Activated naive CD8-positive, alpha-beta T cell treated with anti-CD3 and anti-CD28 coated beads, Interleukin-2, amount 10 ng/mL, durations not matched to agents 7 days and 5 days (primary cell): ENCODE measurements at regions not wholly inside any gene's neighbourhood (a gene's known extent, or its start where the extent isn't known, plus 50 kb on each side); places are given as distances from the start of the nearest gene placed in this dataset.
A peak's percentile ranks its signal among the peaks of the same experiment; 100 is the strongest.

Experiments
- ATAC-seq: fragments of 150-1000 bp; cut with Tn5 transposase; one replicate; pipeline ENCODE4 v1.10.0; 2021; ENCODE audit warnings: low read depth, moderate library complexity
- POLR2A ChIA-PET: fragments of 350-600 bp; sonication (Branson Sonifier 250); formaldehyde crosslinking; loops from one replicate; lab custom pipeline; 2021; ENCODE audit warnings: antibody characterized with exemption; lab: Charles Lee
- DNase-seq: peaks from one replicate; pipeline ENCODE4 v3.0.0; 2021
- H3K27ac Mint-ChIP-seq: one replicate; pipeline ENCODE4 v1.8.0; 2022; ENCODE audit warnings: mild to moderate bottlenecking, mixed read lengths
- H3K27me3 Mint-ChIP-seq: one replicate; pipeline ENCODE4 v1.8.0; 2022; ENCODE audit warnings: mild to moderate bottlenecking, moderate library complexity, mixed read lengths
- H3K36me3 Mint-ChIP-seq: one replicate; pipeline ENCODE4 v1.8.0; 2021; ENCODE audit warnings: mild to moderate bottlenecking, mixed read lengths
- H3K4me1 Mint-ChIP-seq: one replicate; pipeline ENCODE4 v1.8.0; 2021; ENCODE audit warnings: mixed read lengths
- H3K4me3 Mint-ChIP-seq: one replicate; pipeline ENCODE4 v1.8.0; 2022; ENCODE audit warnings: mild to moderate bottlenecking, moderate library complexity, mixed read lengths
- H3K9me3 Mint-ChIP-seq: one replicate; pipeline ENCODE4 v1.8.0; 2021; ENCODE audit warnings: mixed read lengths

DNA sequence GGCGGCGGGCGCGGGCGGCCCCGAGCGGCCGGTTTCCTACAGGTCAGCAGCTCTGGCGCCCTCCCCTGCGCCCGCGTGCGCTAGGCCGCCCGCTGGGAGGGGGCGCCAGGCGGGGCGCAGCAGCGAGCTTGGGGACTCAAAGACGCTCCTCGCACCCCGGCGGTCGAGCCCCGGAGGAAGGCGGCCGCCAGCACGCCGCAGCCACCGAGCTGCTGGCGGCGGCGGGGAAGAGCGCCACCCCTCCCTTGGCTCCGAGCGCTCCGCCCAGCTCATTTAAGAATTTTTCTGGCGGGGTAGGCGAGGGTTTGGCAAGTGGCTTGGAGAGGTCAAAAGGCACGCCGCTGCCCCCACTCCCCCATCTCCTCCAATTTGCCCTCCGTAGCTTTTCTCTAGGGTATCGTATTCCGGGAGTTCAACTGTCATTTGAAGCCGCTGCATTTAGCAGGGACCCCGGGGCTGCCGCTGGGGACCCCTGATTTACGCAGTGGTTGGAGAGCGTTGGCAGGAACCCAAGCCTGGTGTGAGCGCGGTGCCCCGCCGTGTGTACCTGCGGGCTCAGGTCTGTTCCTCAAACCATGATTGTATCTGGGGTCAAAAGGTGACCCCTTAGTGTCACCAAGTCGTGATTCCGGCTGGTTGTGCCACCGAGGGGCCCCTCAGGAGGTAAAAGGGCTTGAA is 59.5 kb upstream of the GSE1 start:
- H3K36me3 Mint-ChIP-seq: no peaks in the 10 kb centered on the region
- peak overlapping the region; percentile 92 for H3K27ac Mint-ChIP-seq

DNA sequence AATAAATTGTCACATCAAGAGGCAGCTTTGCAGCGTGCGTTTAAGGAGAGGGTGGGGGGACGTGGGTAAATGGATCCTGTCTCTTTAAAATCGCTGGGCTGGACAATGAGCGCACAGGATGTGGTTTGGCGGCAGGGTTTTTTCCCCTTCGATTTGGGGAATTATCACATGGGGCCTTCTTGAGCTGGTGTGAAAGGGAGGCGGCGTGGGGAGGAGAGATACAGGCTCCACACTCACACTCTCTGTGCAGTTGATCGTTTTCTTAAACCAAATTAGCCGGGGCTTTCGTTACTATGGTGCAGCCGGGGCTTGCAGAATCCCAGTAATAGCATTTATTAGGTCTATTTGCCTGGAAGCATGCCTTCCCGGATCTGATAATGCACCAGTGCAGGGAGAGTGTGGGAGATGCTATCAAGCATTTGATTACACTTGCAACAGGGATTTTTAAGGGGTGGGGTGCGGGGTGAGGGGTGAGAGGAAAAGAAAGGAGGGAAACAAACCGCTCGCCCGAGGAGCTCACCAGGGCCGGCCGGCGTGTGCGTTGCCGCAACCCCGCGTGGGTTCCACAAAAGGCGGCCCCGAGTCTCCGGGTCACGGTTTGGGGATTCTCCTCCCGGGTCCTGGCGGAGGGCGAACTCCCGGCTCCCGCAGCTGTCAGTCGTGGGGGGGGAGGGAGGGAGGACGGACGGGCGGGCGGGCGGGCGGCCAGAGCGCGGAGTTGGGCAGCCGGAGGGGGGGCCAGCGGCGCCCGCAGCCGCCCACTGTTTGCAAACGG is 58.8 kb upstream of the GSE1 start:
- Mint-ChIP-seq H3K4me3 (peak overlapping the region; percentile 87), H3K27ac (peak overlapping the region; percentile 92), H3K9me3 (no peaks in the 10 kb centered on the region), H3K4me1 (peaks cover 32% of the 10 kb centered on the region), H3K36me3 (no peaks in the 10 kb centered on the region), H3K27me3 (no peaks in the 10 kb centered on the region)
- peak; percentile 59 for DNase-seq
- POLR2A ChIA-PET: interaction anchor here (0.8 to 9.7 kb wide), 14 partner anchors 8 to 366 kb away, joined by 3 to 175 read pairs (median 6); partner anchors contain the start of gene GSE1
- peak; percentile 57 for ATAC-seq

More for the DNA sequence above, 59.5 kb upstream of the GSE1 start:
- peak overlapping the region; percentile 87 for H3K4me3 Mint-ChIP-seq
- H3K4me1 Mint-ChIP-seq: peaks cover 28% of the 10 kb centered on the region
- peak; percentile 78 for DNase-seq
- POLR2A ChIA-PET: interaction anchor here (0.8 to 9.7 kb wide), 13 partner anchors 9 to 366 kb away, joined by 3 to 175 read pairs (median 6); partner anchors contain the start of gene GSE1
- H3K9me3 Mint-ChIP-seq: no peaks in the 10 kb centered on the region
- no peaks in the 10 kb centered on the region for H3K27me3 Mint-ChIP-seq
- peak; percentile 28 for ATAC-seq

DNA sequence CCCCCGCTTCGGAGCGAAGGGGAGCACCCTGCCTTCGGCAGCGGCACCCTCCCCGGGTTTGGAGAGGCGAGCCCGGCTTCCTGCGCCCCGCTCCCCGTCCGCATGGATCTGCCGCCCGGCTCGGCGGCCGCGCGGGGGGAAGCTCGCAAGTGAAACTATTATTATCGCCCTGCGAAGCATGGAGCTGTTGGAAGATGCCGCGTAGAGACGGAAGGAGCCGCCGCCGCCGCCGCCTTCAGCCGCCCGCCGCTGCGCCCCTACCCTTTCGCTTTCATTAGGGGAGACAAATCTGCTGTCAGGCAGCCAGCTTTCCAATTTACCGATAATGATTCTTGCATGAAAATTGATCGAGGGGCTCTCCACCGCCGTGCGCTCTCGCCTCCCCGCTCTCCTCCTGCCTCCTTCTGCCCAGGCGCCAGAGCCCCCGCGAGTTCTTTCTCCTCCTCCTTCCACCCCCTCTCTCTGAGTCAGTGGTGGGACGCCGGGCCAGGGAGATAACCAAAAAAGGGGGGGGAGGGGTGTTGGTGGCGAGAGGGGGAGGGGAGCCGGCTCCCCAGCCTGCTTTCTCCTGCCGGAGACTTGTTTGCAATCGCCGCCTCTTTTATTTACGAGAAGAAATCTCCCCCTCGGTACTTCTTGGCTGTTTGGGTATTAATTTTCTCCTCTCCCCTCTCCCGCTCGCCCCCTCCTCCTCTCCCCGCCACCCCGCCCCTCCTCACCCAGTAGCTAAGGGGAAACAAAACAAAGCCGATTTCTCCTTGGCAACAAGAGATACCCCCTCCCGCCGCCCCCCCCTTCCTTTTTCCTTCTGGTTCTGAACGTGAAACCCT is 58.0 kb upstream of the GSE1 start:
- Mint-ChIP-seq H3K27me3 (no peaks in the 10 kb centered on the region), H3K27ac (peak overlapping the region; percentile 98), H3K4me1 (peaks cover 34% of the 10 kb centered on the region), H3K4me3 (peak overlapping the region; percentile 97), H3K9me3 (no peaks in the 10 kb centered on the region), H3K36me3 (no peaks in the 10 kb centered on the region)
- POLR2A ChIA-PET: interaction anchor here (0.8 to 9.7 kb wide), 10 partner anchors 9 to 249 kb away, joined by 3 to 175 read pairs (median 6); partner anchors contain the start of gene GSE1
- ATAC-seq (peak; percentile 18), DNase-seq (peak; percentile 76)

DNA sequence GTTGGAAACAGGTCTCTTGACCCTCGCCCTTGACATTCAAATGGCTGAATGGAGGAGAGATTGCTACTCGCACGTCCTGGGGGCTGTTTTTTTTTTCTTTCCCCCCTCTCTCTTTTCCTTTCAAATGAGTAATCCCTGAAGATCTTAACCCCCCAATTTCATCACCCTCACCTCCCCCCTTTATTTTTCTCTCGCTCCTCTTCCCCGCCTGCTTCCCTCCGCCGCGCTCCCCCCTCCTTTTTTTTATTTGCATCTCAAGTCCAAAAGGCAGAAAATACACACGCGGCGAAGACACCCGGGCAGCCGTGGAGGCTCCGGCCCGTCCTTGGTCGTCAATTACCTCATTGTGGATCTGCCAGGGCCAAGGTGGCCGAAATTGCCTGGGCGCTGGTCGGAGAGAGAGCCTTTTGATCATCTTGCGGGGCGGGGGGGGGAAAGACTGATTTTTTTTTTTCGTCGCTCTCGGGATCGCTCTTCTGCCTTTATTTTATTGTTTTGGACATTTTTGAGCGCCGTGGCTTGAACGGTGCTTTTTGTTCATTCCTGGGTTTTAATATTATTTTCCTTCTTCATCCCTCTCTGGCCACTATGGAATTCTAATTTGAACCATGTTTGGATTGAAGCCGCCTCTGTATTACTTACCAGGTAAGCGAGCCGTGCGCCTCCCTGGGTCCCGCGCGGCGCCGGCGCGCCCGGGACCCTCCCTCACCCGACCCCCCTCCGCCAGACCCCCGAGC is 57.2 kb upstream of the GSE1 start:
- POLR2A ChIA-PET: interaction anchor here (0.8 to 9.7 kb wide), 5 partner anchors 13 to 64 kb away, joined by 3 to 175 read pairs (median 45); partner anchors contain the start of gene GSE1
- DNase-seq (peak; percentile 53), ATAC-seq (no peak)
- Mint-ChIP-seq H3K4me3 (peak overlapping the region; percentile 97), H3K36me3 (no peaks in the 10 kb centered on the region), H3K27me3 (no peaks in the 10 kb centered on the region), H3K9me3 (no peaks in the 10 kb centered on the region), H3K27ac (peak overlapping the region; percentile 98), H3K4me1 (peaks cover 37% of the 10 kb centered on the region)

DNA sequence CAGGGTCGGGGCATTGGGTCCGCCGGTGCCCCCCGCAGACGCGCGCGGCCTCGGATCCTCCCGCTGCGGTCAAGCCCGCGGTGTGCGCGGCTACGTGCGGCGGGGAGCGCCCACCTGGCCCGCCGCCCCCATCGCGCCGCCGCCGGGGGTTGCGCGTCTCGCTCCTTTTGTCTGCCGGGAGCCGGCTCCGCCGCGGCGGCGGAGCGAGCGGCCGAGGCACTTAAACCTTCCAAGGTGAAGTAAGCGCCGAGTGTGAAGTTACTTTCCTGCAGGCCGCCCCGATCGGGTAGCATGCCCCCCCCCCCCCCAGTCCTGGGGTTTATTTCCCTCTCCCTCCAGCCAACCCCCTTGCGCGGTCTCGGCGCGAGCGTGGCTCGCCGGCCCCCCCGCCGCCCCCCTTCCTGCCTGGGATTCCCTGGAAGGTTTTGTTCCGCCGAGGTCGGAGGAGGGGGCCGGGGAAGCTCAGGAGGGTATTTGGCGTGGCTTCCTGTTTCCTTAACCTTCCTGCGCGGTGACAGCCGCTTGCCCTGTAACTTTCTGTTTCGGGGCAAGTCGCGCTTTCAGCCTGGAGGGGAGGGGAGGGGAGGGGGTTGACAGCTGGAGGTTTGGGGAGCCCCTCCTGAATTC is 56.6 kb upstream of the GSE1 start:
- POLR2A ChIA-PET: interaction anchor here (0.6 to 9.7 kb wide), 5 partner anchors 8 to 71 kb away, joined by 3 to 175 read pairs (median 3); partner anchors contain the start of gene GSE1
- peaks cover 33% of the 10 kb centered on the region for H3K4me1 Mint-ChIP-seq
- peak overlapping the region; percentile 79 for H3K27ac Mint-ChIP-seq
- DNase-seq: peak; percentile 66
- H3K4me3 Mint-ChIP-seq: peak overlapping the region; percentile 83
- no peaks in the 10 kb centered on the region for H3K27me3 Mint-ChIP-seq
- peak; percentile 21 for ATAC-seq
- H3K36me3 Mint-ChIP-seq: no peaks in the 10 kb centered on the region
- no peaks in the 10 kb centered on the region for H3K9me3 Mint-ChIP-seq

DNA sequence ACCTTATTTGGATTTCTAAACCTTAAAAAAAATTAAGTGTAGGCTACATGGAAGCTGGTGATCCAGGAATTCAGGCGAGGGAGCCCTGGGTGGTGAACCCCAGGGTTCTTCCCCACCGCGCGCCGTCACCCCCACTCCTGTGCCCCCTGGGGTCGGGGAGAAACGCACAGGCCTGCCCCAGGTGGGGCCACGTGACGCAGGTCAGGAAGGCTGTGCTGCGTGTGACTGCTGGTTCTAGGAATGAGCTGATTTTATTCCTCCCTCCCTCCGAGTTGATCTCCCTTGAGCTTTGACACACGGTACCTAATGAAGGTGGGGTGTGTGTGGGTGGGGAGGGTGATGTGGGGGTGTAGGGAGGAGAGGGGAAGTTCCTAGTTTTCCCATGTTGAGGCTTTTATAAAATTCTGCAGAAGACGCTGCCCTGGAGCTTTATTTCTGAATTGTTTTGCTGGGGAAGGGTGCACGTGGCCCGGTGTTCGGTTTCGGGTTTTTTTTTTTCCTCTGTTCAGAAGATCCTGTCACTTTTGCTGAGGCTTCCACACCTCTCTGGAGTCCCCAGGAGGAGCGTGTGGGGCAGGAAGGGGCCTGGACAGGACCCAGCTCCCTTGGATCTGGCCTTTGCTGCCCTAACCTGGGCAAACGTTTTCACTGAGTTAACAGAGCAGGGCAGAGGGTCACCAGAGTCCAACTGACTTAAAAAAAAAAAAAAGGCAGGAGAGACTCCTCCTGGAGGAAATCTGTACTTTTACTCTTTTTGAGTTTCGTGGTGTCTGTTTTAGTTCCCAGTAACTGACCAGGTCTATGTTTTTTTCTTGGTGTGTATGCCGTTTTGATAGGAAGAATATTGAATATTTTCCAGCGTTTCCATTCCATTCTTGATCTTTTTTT is 55.8 kb upstream of the GSE1 start:
- peak overlapping the region; percentile 79 for H3K27ac Mint-ChIP-seq
- H3K36me3 Mint-ChIP-seq: no peaks in the 10 kb centered on the region
- DNase-seq (peak; percentile 67), ATAC-seq (peak; percentile 19)
- H3K4me1 Mint-ChIP-seq: peaks cover 30% of the 10 kb centered on the region
- POLR2A ChIA-PET: interaction anchor here (0.6 to 9.7 kb wide), 5 partner anchors 9 to 70 kb away, joined by 3 to 175 read pairs (median 3); partner anchors contain the start of gene GSE1
- no peaks in the 10 kb centered on the region for H3K9me3 Mint-ChIP-seq
- H3K4me3 Mint-ChIP-seq: peak overlapping the region; percentile 83
- H3K27me3 Mint-ChIP-seq: no peaks in the 10 kb centered on the region

DNA sequence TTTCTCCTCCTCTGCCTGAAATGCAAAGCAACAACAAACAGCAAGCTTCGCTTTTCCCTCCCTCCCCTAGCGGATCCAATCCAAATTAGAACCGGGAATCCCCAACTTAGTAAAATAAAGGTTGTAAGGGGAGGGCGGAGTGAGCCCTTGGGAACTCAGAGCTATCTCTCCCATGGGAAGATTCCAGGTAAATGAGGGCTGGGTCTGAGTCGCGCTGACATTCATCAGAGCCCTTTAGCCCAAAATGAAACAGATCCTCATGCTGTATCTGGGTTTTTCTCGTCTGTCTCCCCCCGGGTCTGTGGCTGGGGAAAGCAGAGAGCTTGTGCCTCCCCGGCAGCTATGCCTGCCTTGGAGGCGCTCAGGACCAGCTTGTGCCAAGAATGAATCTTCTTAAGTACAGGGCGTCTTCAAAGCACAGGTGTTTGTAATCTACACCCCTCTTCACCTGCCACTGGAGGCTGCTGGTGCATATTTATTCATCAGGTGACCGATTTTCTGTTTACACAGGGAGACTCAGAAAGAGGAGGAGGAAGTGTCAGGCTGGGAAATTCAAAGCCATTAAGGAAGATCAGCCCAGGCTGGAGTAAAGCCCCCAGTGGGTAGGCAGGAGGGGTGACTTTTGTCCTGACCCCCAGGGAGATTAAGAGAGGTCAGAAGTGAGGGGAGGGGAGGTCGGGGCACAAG is 55.0 kb upstream of the GSE1 start:
- DNase-seq (no peak), ATAC-seq (no peak)
- H3K36me3 Mint-ChIP-seq: no peaks in the 10 kb centered on the region
- H3K4me3 Mint-ChIP-seq: peak overlapping the region; percentile 83
- peaks cover 28% of the 10 kb centered on the region for H3K4me1 Mint-ChIP-seq
- H3K27ac Mint-ChIP-seq: peak overlapping the region; percentile 67
- POLR2A ChIA-PET: interaction anchor here (1.3 to 9.7 kb wide), 3 partner anchors 11 to 54 kb away, joined by 4 to 175 read pairs (median 45); partner anchors contain the start of gene GSE1
- H3K27me3 Mint-ChIP-seq: no peaks in the 10 kb centered on the region
- H3K9me3 Mint-ChIP-seq: no peaks in the 10 kb centered on the region

DNA sequence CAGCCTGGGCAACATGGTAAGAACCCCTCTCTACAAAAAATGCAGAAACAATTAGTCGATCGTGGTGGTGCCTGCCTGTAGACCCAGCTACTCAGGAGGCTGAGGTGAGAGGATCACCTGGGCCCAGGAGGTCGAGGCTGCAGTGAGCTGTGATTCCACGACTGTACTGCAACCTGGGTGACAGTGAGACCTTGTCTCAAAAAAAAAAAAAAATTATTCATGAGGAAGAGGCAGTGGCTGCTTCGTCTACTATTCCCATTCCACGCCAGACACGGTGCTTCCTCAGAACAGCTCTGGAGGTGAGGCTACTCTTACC is 52.2 kb upstream of the GSE1 start:
- Mint-ChIP-seq H3K36me3 (peaks cover 9% of the 10 kb centered on the region), H3K27me3 (no peaks in the 10 kb centered on the region), H3K4me3 (no peak overlapping the region), H3K4me1 (peaks cover 37% of the 10 kb centered on the region), H3K27ac (no peak overlapping the region), H3K9me3 (no peaks in the 10 kb centered on the region)
- POLR2A ChIA-PET: no interaction called here
- DNase-seq (no peak), ATAC-seq (no peak)

DNA sequence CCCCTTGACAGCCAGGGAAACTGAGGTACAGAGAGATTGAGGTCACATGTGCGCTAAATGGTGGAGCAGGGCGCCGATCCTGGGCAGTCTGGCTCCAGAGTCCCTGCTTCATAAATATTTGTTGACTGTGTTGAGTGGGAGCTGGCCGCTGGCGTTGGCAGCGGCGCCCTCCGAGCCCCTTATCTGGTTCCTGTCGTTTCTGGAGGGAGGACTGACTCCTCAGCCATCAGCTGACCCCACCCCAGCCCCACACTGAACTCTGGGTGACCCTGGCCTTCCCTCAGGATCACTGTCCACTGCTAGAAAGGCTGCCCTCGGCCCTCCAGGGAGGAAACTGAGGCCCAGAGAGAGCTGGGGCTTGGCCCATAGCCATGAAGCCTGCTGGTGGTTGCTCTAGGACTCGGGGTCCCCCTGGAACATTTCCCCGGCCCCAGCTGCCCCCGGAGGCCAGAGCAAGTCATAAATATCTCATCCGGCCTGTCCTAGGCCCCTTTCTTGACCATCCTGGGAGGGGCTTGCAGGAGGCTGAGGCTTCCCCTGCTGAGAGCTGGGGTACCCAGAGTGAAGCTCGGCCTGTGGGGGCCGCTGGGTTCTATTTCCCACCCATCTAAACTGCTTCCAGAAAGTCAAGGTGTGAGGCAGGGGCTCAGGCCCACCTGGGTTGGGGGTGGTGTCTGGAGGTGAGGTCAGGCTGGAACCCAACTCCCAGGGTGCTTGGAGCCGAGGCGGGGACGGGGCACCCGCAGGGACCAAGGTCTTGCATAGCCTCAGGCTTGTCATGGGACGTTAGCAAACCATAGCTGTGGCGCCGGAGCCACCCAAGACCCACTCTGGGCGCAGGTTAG is 51.7 kb upstream of the GSE1 start:
- no peak for DNase-seq
- H3K36me3 Mint-ChIP-seq: peaks cover 9% of the 10 kb centered on the region
- H3K27ac Mint-ChIP-seq: no peak overlapping the region
- no peaks in the 10 kb centered on the region for H3K9me3 Mint-ChIP-seq
- no peak overlapping the region for H3K4me3 Mint-ChIP-seq
- no peak for ATAC-seq
- POLR2A ChIA-PET: interaction anchor here (0.7 kb wide), 1 partner anchor 8 kb away, joined by 3 read pairs; no protein-coding TSS in a partner anchor
- H3K4me1 Mint-ChIP-seq: peaks cover 38% of the 10 kb centered on the region
- no peaks in the 10 kb centered on the region for H3K27me3 Mint-ChIP-seq

DNA sequence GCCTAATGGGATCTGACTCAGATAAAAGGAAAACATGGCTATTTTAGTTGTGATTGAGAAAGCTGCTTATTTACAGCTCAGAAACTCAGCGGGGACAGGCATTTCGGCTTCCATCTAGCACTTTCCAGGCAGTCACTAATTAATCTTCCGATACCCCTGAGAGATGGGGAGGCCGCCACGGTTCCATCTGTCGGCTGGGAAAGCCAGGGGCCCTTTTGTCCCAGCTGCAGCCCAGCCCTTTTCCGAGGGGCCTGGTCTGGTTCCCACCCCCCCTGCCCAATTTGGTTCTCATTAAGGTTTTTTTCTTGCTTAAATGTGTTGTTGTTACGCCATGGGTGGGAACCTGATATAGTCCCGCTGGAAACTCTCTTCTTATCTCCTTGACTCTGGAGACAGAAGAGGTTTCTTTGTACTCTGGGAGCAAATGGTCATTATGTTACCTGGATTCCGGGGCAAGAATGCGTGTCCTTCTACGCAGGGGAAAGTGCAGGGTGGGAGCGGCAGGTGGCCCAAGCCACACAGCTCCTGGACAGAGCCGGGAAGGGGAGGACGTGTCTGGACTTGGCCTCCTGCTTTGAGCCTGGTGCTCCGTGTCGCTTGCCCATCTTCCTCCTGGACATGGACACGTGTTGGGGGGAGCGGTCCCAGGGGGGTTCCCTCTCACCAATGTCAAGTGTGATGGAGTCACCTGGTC is 50.9 kb upstream of the GSE1 start:
- peaks cover 40% of the 10 kb centered on the region for H3K4me1 Mint-ChIP-seq
- H3K4me3 Mint-ChIP-seq: no peak overlapping the region
- ATAC-seq: no peak

More for the DNA sequence above, 50.9 kb upstream of the GSE1 start:
- H3K27ac Mint-ChIP-seq: no peak overlapping the region
- no peaks in the 10 kb centered on the region for H3K27me3 Mint-ChIP-seq
- no peak for DNase-seq
- POLR2A ChIA-PET: interaction anchor here (0.7 kb wide), 1 partner anchor 9 kb away, joined by 3 read pairs; no protein-coding TSS in a partner anchor
- no peaks in the 10 kb centered on the region for H3K9me3 Mint-ChIP-seq
- peaks cover 9% of the 10 kb centered on the region for H3K36me3 Mint-ChIP-seq
